ENCODE measurements at regions not wholly inside any gene's neighbourhood (a gene's known extent, or its start where the extent isn't known, plus 50 kb on each side); places are given as distances from the start of the nearest gene placed in this dataset.

DNA sequence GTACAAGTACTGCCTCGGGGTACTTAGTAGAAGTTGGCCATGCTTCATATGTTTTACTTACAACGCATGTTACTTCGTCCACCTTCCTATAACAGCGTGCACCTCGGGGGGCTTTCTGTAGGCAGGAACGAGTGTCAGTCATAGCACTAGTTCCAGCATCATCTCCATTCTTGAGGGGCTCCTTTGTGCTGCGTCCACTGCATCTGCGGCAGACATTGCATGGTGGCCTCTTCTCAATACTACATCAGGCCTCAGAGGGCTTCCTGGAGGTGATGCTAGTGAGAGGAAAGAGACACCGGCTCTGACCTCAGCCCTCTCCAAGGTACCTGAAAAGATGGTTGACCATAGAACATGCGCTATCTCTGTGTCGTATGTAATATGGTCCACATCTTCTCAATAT, 121.2 kb upstream of the RTL1 start:
- TF ChIP-seq CTCF (IDR thresholded peaks at IDR 0.05; ENCODE audit: insufficient read depth, low read length, poor library complexity, severe bottlenecking) (no peak), EZH2phosphoT487 (conservative IDR thresholded peaks at IDR 0.05; ENCODE audit: low read length) (no peak)
